ENCODE measurements at regions not wholly inside any gene's neighbourhood (a gene's known extent, or its start where the extent isn't known, plus 50 kb on each side); places are given as distances from the start of the nearest gene placed in this dataset.

DNA sequence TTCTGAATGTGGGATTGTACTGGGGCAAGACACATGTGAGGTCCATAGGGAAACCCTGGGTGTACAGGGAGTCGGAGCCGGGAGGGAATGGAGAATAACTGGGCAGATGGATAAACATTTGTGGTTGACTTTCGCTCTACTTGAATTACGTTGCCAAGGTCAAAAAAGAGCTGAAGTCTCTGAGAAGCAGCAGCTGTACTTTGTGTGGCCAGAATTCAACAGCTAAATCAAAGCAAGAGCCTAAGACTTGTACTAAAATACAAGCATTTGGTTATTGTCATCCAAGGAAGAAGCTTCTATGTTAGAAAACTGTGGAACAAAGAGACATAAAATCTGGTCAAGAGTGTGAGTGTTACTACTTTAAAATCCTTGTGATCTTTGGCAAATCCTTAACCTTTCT lies 457.2 kb downstream of the ARL4A start:
- peak; percentile 24 for DNase-seq (ENCODE audit: low read depth)

GRCh38 chr7:13148548-13148947 lies 461.1 kb downstream of the ARL4A start:
- DNase-seq (ENCODE audit: low read depth), result no peak

DNA sequence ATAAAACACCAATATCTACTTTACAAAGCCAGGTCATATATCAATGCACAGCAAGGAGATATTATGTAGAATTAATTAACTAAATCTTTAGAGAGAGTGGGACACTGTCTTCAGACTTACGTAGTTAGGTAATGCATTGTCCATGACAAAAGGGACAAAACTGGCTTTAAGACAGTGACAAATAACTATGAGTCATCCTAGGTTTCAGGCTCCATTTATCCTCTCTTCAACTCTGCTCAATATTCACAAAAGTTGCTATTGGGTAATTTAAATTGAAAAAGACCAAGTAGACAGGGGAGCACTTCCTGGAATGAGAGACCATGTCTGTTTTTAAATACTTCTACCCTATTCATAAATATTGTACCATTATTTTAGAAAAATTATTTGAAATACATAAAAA lies 464.5 kb downstream of the ARL4A start:
- no peak for DNase-seq (ENCODE audit: low read depth)

DNA sequence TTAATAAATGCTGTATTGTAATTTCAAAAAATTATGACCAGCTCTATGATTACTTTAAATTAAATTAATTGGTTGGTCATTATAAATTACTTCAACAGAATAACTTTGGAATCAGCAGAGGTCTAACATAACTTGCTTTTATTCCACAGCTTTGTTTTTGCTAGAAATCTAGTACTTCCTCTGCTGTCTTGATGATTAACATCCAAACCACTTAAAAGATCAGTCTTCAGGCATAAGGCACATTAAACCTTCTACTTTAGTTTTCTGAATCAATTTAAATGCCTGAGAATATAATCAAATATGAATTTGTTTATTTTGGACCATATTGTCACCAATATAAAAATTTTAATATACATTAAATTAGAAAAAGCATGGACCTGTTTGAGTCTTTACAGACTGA lies 465.3 kb downstream of the ARL4A start:
- DNase-seq (ENCODE audit: low read depth), result no peak

GRCh38 chr7:13153266-13153665 lies 465.8 kb downstream of the ARL4A start:
- no peak for DNase-seq (ENCODE audit: low read depth)

GRCh38 chr7:13153742-13154141 lies 466.3 kb downstream of the ARL4A start:
- DNase-seq (ENCODE audit: low read depth), result no peak

DNA sequence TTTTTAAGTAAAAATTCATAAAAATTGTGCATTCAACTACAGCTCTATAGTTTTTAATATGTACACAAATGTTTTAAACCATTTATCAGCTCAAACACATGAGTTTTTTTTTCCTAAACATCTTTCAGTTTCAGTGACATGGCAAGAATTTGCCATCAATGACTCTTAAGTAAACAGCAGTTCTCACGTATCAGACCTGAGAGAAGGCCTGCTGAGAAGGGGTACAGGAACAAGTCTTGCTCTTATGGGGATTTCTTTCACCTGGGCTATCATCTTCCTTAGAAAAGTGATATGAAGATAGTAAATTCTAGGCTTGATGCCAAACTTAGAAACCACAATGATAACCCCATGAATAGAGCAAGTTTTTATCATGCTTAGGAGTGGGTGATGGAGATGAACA lies 467.8 kb downstream of the ARL4A start:
- DNase-seq (ENCODE audit: low read depth), result no peak

GRCh38 chr7:13159003-13159402 lies 471.6 kb downstream of the ARL4A start:
- DNase-seq (ENCODE audit: low read depth), result no peak

DNA sequence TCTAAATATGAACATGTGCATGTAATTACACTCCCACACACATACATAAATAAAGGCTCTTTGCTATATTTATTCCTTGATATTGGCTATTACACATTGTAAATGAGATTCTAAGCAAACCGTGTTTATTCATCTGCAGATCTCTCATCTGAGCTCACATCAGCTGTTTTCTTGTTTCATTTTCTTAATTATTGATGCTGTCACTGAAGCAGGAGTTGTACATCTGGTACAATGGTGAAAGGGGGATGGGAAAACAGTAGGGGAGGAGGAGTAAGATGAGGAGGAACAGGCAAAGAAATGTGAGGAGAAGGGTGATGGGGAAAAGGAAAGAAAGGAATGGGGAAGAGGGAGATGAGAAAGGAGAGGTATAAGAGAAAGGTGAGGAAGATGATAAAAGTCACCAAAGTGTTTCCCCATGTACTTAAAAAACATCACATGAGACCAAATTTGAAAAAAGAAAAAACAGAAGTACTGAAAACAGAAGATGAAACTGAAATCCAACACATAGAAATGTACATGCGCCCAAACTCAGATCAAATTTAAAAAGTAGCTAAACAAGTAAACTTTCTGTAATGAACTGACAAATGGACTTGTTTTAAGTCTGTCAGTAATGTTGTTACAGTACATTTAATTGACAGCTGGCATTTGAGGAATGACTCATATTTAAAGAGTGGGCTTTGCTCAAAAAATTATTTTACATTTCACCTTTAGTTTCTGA lies 472.2 kb downstream of the ARL4A start:
- no peak for DNase-seq (ENCODE audit: low read depth)

- no peak for DNase-seq (ENCODE audit: low read depth)
Observed at GRCh38 chr7:13161125-13161524, 473.7 kb downstream of the ARL4A start.

DNA sequence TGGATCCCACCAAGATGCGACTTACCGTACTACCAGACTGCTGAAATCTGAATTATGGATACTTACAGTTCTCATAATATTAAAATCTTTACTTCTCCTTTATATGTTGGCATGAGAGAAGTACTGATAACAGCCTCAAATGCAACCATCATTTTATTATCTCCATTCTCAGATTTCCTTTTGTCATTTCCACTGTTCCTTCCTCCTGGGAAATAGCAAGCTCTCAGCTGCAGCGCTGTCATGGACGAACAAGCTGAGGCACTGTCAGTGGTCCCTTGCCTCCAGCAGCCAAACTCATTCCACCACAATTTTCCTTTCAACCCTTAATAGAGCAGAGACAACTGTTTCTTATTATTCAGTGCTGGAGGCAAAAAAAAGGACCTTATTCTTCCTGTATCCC lies 478.4 kb downstream of the ARL4A start:
- no peak for DNase-seq (ENCODE audit: low read depth)

DNA sequence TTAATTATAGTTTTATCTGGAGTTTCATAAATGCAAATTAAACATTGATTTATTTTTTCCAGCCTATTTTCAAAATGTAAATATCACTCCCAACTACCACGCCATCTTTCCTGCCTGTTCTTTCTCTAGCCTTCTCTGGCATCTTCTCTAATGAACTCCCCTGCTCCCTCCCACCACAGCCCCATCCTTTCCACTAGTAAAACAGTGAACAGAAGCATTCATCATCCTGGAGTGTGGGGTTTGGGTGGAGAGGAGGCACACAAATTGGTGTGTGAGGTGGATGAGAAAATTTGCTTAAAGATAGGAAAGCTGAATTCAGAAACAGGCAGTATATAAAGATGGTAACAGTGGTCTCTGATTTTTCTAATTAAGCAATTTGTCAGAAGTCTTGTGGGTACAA lies 479.4 kb downstream of the ARL4A start:
- no peak for DNase-seq (ENCODE audit: low read depth)

DNA sequence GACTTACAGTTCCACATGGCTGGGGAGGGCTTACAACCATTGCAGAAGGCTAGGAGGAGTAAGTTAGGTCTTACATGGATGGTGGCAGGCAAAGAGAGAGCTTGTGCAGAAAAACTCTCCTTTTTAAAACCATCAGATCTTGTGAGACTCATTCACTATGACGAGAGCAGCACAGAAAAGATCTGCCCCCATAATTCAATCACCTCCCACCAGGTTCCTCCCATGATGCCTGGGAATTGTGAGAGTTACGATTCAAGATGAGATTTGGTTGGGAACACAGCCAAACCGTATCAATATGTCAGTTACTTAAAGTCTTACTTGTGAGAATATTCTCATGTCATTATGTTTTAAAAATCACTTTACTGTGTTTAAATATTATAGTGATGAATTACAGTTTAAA lies 481.9 kb downstream of the ARL4A start:
- DNase-seq (ENCODE audit: low read depth), result no peak

DNA sequence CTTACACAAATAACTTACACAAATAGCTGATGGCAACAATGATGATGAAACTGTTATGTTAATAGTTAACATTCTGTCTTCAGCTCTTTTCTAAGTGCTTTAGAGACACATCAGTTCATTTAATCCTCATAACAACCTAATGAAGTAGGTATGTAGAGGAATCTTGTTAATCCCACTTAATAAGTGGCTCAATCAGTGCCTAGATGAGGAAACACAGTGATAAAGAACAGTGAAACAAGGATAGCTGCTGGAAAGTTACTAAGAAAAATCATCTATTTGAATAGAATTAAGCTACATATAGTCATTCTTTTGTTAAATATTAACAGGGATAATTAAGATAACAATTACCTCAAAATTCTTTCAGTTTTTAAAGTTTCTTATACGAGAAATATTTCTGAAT lies 487.6 kb downstream of the ARL4A start:
- no peak for DNase-seq (ENCODE audit: low read depth)

DNA sequence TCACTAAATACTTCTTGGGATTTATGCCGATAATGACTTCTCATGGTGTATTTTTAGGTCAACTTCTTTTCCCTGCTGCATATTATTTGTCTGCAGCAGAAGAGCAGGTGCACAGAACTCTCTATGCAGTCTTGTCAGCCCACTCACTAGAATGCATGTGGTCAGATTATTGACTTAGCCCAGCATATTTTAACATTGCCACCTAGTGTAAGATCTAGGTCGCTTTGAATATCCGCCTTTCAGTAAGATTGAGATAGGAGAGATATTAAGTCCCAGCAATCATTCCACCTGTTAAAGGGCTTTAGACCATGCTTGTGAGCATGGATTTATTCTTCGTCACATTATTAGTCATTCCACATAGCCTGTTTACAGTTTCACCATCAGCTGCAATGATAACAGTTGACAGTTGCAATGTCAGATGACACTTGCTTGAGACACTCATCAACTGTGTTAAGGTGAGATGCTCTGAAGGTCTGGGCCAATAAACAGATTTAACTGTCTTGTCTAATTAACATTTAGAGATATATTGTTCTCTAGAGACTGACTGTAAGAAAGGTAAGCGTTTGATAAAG lies 491.7 kb downstream of the ARL4A start:
- DNase-seq (ENCODE audit: low read depth), result no peak

DNA sequence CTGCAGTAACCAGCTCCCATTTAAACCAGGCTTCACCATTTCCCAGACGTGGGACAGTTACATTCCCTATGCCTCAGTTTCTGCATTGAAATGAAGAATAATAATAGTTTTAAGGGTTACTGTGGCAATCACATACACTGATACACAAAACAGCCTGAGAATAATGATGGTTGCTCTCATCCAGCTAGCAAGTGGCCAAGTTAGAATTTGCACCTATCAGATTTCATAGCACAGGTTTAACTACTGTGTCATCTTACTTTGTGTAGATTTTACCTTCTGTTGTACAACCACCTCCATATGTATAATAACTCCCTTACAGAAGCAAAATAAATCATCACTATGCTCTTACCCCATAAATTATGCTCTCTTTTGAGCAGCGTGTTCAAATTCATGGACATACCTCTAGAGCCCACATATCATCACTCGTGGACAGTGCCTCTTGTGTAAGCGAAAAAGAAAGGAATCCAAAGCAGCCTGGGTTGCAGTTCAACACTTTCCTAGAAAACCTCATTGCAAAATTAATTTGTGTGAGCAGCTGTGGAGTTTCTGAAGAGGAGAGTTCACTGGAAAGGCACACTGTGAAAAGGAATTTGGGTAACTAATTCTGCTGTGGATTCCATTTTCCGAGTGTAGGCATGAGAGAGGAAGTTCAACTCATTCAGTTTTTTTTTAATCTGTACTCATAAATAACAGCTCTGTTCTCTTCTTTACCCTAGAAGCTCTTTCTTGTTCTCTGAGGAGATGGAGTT lies 492.5 kb downstream of the ARL4A start:
- no peak for DNase-seq (ENCODE audit: low read depth)

DNA sequence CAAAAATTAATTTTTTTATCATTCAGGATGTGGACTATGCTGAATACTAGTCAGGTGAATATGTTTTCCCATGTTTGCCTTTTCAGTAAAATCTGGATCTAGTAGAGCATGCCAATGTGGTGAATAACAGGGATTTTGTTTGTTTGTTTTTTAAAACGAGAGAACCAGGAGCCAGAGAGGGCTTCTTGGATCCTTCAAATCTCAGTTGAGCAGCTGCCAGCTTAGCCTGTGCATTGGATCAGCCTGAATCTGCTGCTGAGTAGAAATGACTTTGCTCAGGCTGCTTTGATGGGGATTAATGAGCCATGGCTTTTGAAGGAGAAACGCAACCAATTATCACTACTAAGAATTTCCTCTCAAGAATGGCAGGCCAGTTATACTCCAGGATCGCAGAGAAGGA lies 493.8 kb downstream of the ARL4A start:
- DNase-seq (ENCODE audit: low read depth), result no peak

DNA sequence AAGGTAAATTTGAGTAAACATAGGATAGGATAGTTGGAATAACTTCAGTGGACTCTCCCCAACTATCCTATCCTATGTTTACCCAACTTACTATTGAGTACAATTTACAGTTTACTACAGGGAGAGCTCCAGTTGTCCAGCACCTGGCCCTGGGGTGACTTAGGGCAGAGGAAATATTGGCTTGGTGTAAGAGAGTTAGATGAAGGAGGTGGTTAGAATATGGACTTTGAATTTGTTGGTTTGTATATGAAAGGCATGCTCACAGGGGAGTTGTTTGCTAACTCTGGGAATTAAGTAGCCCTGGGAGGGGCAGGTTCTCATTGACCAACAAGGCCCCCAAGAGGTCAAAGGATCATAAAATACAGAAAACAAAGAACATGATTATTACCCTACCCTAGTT lies 497.7 kb downstream of the ARL4A start:
- DNase-seq (ENCODE audit: low read depth), result no peak

GRCh38 chr7:13188236-13188805 lies 500.9 kb downstream of the ARL4A start:
- DNase-seq (ENCODE audit: low read depth), result no peak

DNA sequence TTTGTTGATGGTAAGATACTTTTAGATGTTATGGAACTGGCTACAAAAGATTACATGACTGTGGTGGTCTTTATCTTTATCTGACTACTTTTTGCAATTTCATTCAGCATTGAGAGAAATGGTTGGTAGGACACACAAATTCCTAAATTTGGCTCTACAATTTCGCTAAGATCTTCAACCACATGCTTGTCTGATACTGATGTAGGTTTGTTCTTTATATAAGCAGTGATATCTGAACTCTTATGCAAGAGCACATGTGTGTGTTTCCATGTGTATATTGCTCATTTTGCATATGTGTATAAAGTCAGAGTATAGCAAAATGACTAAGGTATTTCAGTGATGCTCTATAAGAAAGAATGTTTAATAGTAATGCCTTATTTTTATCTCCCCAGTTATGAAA lies 501.5 kb downstream of the ARL4A start:
- DNase-seq (ENCODE audit: low read depth), result no peak

GRCh38 chr7:13189668-13190067 lies 502.2 kb downstream of the ARL4A start:
- no peak for DNase-seq (ENCODE audit: low read depth)

GRCh38 chr7:13197501-13197900 lies 510.1 kb downstream of the ARL4A start:
- DNase-seq (ENCODE audit: low read depth), result peak; percentile 48

GRCh38 chr7:13198036-13198435 lies 510.6 kb downstream of the ARL4A start:
- no peak for DNase-seq (ENCODE audit: low read depth)
